ENCODE measurements at regions not wholly inside any gene's neighbourhood (a gene's known extent, or its start where the extent isn't known, plus 50 kb on each side); places are given as distances from the start of the nearest gene placed in this dataset.
"Not testable (repeated sequence)": the region's sequence is repeated elsewhere in the genome, so short reads cannot be mapped to it uniquely, and the experiment has no call there.

DNA sequence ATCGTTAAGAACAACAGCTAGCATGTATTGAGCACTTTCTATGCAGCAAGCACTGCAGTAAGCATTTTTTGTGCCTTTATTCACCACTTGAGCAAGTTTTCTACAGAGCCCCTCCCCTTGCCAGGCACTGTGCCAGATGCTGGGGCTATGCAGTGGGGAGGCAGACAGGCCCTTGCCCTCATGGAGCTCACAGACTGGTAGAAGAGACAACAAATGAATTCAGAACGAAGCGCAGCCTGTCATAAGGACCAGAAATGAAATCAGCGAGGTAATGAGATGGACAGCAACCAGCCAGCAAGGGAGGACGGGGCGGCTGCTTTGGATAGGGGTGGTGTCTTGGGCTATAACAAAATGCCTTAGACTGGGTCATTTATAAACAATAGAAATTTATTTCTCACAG is 68.8 kb downstream of the C9orf50 start:
- no peak overlapping the region for H3K9ac ChIP-seq (ENCODE audit: low read depth, low read length)
- no peaks in the 10 kb centered on the region for H3K9me3 ChIP-seq (ENCODE audit: insufficient read depth, low read depth, low read length)
- no peak overlapping the region for H3K4me3 ChIP-seq (ENCODE audit: low read length)
- H3K27me3 ChIP-seq (ENCODE audit: insufficient read depth, low read length) = peaks cover 22% of the 10 kb centered on the region
- no peak overlapping the region for H3K27ac ChIP-seq (ENCODE audit: low read depth, low read length)
- H3K36me3 ChIP-seq (ENCODE audit: insufficient read depth, low read length) = no peaks in the 10 kb centered on the region
- H3K4me1 ChIP-seq (ENCODE audit: insufficient read depth, low read length) = peaks cover 11% of the 10 kb centered on the region
- 92% methylated on average over 6 of the region's 6 CpGs for WGBS

DNA sequence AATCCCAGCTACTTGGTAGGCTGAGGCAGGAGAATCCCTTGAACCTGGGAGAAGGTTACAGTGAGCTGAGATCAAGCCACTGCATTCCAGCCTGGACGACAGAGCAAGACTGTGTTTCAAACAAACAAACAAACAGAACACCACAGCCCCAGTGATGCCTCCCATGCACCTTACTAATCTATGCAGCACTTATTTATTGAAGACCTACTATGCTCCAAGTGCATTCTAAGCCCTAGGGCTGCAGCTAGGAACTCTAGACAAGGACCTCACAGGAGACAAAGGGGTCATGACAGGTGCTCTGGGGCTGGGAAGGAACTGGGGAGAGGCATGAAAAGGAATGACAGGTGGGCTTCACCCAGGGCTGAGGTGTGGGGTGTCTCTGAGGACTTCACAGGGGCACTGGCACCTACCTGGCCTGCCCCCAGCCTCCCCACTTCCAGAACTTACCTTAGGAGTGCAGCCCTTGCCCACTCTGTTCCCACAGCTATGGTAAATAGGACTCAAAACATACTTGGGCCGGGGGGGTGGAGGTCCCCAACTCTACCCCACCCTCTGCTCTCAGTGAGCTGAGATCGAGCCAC is 69.4 kb downstream of the C9orf50 start:
- peaks cover 7% of the 10 kb centered on the region for H3K4me1 ChIP-seq (ENCODE audit: insufficient read depth, low read length)
- 85% methylated on average over 3 of the region's 3 CpGs for WGBS
- H3K4me3 ChIP-seq (ENCODE audit: low read length) = no peak overlapping the region
- no peak overlapping the region for H3K27ac ChIP-seq (ENCODE audit: low read depth, low read length)
- H3K9ac ChIP-seq (ENCODE audit: low read depth, low read length) = no peak overlapping the region
- no peaks in the 10 kb centered on the region for H3K9me3 ChIP-seq (ENCODE audit: insufficient read depth, low read depth, low read length)
- no peaks in the 10 kb centered on the region for H3K36me3 ChIP-seq (ENCODE audit: insufficient read depth, low read length)
- peaks cover 22% of the 10 kb centered on the region for H3K27me3 ChIP-seq (ENCODE audit: insufficient read depth, low read length)

DNA sequence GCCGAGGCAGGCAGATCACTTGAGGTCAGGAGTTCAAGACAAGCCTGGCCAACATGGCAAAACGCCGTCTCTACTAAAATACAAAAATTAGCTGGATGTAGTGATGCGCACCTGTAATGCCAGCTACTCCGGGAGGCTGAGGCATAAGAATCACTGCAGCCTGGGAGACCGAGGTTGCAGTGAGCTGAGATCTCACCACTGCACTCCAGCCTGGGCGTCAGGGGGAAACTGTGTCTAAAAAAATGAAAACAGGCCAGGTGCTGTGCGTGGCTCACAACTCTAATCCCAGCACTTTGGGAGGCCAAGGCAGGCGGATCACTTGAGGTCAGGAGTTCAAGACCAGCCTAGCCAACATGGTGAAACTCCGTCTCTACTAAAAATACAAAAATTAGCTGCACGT is 69.9 kb downstream of the C9orf50 start:
- not testable (repeated sequence) for H3K9me3 ChIP-seq (ENCODE audit: insufficient read depth, low read depth, low read length); H3K36me3 ChIP-seq (ENCODE audit: insufficient read depth, low read length); H3K27ac ChIP-seq (ENCODE audit: low read depth, low read length); H3K4me1 ChIP-seq (ENCODE audit: insufficient read depth, low read length); H3K9ac ChIP-seq (ENCODE audit: low read depth, low read length); H3K4me3 ChIP-seq (ENCODE audit: low read length)
- 90% methylated on average over 11 of the region's 11 CpGs for WGBS
- H3K27me3 ChIP-seq (ENCODE audit: insufficient read depth, low read length) = peaks cover 22% of the 10 kb centered on the region

DNA sequence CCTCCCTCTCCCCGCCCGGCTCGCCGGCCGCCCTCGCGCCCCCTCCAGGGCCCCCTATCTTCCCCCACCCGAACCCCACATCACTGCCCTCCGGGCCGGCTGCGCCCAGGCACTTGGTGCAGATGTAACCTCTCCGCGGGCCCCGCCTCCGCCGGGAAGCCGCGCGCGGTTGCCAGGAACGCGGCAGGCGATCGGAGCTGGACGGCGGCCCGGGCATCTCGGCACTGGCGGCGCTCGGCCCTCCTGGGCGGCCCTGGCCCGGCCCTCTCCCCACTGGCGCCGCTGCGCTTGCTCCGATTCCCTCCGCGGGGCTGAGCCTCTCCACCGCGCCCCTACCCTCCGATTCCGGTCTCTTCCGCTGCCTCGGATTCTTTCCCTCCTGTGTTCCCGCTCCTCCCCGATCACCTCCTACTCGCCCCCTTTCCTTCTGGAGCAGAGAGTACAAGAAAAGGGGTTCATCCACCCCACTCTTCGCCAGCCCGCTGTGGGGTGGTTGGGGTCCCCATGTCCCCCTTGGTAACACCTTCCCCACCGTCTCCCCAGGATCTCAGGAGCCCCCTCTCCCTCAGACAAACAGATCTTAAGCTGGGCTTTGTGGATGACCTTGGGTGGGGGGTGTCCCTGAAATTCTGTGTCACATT is 70.6 kb downstream of the C9orf50 start:
- Histone ChIP-seq H3K9me3 (ENCODE audit: insufficient read depth, low read depth, low read length) (no peaks in the 10 kb centered on the region), H3K27ac (ENCODE audit: low read depth, low read length) (peak overlapping the region; percentile 33; the same call in 1 of the 2 replicates), H3K4me1 (ENCODE audit: insufficient read depth, low read length) (peaks cover 4% of the 10 kb centered on the region; the same call in 1 of the 2 replicates), H3K27me3 (ENCODE audit: insufficient read depth, low read length) (peaks cover 22% of the 10 kb centered on the region), H3K36me3 (ENCODE audit: insufficient read depth, low read length) (no peaks in the 10 kb centered on the region), H3K4me3 (ENCODE audit: low read length) (peak overlapping the region; percentile 54), H3K9ac (ENCODE audit: low read depth, low read length) (peak overlapping the region; percentile 45)
- 1% methylated on average over 50 of the region's 51 CpGs for WGBS

DNA sequence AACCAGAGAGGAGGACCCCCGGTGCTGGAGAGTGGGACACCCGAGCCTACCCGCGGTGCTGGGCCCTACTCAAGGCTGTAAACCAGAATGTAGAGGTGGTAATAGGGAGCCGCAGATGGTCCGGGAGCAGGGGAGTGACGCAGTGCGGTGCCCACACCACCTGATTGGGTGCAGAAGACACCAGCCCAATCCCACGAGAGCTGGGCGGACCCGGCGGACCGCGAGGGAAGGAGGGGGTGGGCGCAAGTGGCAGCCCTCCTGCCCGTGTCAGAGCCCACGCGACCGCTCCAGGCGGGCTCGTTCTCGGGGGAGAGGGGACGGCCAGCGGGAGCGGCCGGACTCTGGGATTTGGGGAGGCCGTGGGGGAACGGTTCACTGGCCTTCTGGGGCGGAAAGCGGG is 71.2 kb downstream of the C9orf50 start:
- peak overlapping the region; percentile 54 for H3K4me3 ChIP-seq (ENCODE audit: low read length)
- H3K9me3 ChIP-seq (ENCODE audit: insufficient read depth, low read depth, low read length) = no peaks in the 10 kb centered on the region
- H3K36me3 ChIP-seq (ENCODE audit: insufficient read depth, low read length) = no peaks in the 10 kb centered on the region
- H3K27me3 ChIP-seq (ENCODE audit: insufficient read depth, low read length) = peaks cover 22% of the 10 kb centered on the region
- WGBS = 31% methylated on average over 30 of the region's 30 CpGs
- no peak overlapping the region for H3K27ac ChIP-seq (ENCODE audit: low read depth, low read length)
- peaks cover 4% of the 10 kb centered on the region; the same call in 1 of the 2 replicates for H3K4me1 ChIP-seq (ENCODE audit: insufficient read depth, low read length)
- H3K9ac ChIP-seq (ENCODE audit: low read depth, low read length) = peak overlapping the region; percentile 45

DNA sequence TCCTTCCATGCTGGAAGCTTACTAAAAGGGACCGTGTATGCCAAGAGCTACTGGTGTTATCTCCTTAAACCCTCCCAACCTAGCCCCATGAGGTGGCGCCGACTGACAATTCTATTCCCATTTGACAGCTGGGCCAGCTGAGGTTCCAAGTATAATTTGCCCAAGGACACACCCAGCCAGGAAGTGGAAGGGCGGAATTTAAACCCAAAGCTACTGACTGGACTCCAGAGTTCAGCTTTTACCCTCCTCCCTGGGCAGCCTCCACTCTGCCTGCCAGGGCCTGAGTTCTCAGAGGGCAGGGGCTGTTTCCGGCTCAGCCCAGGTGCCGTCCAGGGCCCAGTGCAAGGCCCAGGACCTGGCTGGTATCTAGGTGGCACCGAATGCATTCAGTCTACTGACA is 71.8 kb downstream of the C9orf50 start:
- peaks cover 4% of the 10 kb centered on the region; the same call in 1 of the 2 replicates for H3K4me1 ChIP-seq (ENCODE audit: insufficient read depth, low read length)
- H3K9me3 ChIP-seq (ENCODE audit: insufficient read depth, low read depth, low read length) = no peaks in the 10 kb centered on the region
- H3K9ac ChIP-seq (ENCODE audit: low read depth, low read length) = no peak overlapping the region
- H3K27me3 ChIP-seq (ENCODE audit: insufficient read depth, low read length) = peaks cover 22% of the 10 kb centered on the region
- no peaks in the 10 kb centered on the region for H3K36me3 ChIP-seq (ENCODE audit: insufficient read depth, low read length)
- no peak overlapping the region for H3K27ac ChIP-seq (ENCODE audit: low read depth, low read length)
- H3K4me3 ChIP-seq (ENCODE audit: low read length) = no peak overlapping the region
- WGBS = 80% methylated on average over 7 of the region's 7 CpGs

DNA sequence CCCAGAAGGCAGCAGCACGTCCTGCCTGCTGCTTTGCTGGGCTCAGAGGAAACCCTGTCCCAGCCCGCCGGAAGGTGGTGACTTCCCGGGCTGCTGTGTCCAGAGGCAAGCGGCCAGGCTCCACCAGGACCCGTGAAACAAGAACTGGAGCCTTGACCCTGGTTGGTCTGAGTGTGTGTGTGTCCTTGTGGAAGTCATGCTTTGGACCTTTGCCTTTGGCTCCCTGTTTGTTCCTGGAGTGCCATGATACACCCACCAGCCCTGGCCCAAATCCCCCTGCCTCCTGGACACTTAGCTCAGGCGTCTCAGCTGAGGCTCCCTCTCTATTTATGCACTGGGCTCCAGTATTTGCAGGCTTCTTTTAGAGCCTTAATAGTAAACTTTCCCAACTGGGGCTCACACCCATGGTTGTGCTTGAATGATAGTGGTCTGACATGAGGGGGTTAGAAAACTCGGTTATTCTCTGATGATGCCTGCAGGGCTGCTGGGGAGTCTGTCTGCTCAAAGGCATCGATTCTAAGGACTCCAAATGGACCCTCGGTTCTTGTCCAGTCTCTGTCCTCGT is 72.2 kb downstream of the C9orf50 start:
- H3K27me3 ChIP-seq (ENCODE audit: insufficient read depth, low read length) = peaks cover 22% of the 10 kb centered on the region
- no peaks in the 10 kb centered on the region for H3K9me3 ChIP-seq (ENCODE audit: insufficient read depth, low read depth, low read length)
- no peak overlapping the region for H3K27ac ChIP-seq (ENCODE audit: low read depth, low read length)
- H3K4me3 ChIP-seq (ENCODE audit: low read length) = no peak overlapping the region
- WGBS = 81% methylated on average over 11 of the region's 11 CpGs
- no peak overlapping the region for H3K9ac ChIP-seq (ENCODE audit: low read depth, low read length)
- H3K36me3 ChIP-seq (ENCODE audit: insufficient read depth, low read length) = no peaks in the 10 kb centered on the region
- peaks cover 4% of the 10 kb centered on the region; the same call in 1 of the 2 replicates for H3K4me1 ChIP-seq (ENCODE audit: insufficient read depth, low read length)

DNA sequence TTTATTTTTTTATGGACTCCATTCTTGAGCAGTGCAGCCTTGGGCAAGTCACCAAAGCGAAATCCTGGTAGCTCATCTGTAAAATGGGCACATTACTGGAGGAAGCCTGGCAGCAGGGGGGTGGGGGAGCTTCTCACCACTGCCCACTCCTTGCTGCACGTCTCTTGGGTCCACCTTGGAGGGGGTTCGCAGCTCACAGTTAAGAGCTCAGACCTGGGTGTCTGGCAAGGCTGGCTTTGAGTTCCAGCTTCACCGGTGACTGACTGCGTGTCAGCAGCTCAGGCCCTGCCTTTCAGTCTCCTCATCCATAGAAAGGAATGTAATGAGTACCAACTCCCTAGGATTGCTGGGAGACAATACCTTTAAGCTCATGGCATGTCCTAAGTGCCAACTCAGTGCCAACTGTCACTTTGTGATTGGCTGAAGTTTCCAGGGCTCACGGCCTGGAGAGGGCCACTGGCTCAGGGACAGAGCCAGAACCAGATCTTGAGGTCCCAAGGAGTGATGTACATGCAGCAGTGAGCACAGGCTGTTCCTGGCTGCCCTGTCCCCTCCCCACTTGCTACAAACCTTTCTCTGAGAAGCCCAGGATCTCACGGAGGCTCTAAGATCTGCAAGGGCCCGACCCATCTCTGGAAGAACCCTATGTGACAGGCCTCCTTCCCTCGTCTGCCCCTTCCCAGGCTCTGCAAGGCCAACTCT is 72.9 kb downstream of the C9orf50 start:
- H3K36me3 ChIP-seq (ENCODE audit: insufficient read depth, low read length) = no peaks in the 10 kb centered on the region
- H3K27ac ChIP-seq (ENCODE audit: low read depth, low read length) = no peak overlapping the region
- peaks cover 4% of the 10 kb centered on the region; the same call in 1 of the 2 replicates for H3K4me1 ChIP-seq (ENCODE audit: insufficient read depth, low read length)

DNA sequence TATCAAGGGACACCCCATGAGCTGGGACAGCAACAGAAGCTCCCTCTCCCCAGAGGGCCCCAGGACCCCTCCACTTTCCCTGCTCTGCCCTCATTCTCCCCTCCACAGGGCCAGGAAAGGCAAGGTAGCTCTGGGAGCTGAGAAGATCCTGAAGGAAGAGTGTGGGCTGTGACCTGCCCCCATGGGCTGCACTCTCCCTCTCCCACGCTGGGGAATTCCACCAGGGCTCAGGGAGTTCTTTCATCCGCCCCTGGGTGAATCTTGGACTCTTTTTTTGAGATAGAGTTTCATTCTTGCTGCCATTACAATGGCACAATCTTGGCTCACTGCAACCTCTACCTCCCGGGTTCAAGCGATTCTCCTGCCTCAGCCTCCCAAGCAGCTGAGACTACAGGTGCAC is 73.8 kb downstream of the C9orf50 start:
- no peak overlapping the region for H3K9ac ChIP-seq (ENCODE audit: low read depth, low read length)
- WGBS = 90% methylated on average over 4 of the region's 4 CpGs
- no peak overlapping the region for H3K4me3 ChIP-seq (ENCODE audit: low read length)
- no peaks in the 10 kb centered on the region for H3K9me3 ChIP-seq (ENCODE audit: insufficient read depth, low read depth, low read length)
- peaks cover 22% of the 10 kb centered on the region for H3K27me3 ChIP-seq (ENCODE audit: insufficient read depth, low read length)
- peaks cover 4% of the 10 kb centered on the region; the same call in 1 of the 2 replicates for H3K4me1 ChIP-seq (ENCODE audit: insufficient read depth, low read length)
- H3K27ac ChIP-seq (ENCODE audit: low read depth, low read length) = no peak overlapping the region
- no peaks in the 10 kb centered on the region for H3K36me3 ChIP-seq (ENCODE audit: insufficient read depth, low read length)

More for the DNA sequence above, 72.9 kb downstream of the C9orf50 start:
- Histone ChIP-seq H3K9ac (ENCODE audit: low read depth, low read length) (no peak overlapping the region), H3K27me3 (ENCODE audit: insufficient read depth, low read length) (peaks cover 22% of the 10 kb centered on the region), H3K4me3 (ENCODE audit: low read length) (no peak overlapping the region), H3K9me3 (ENCODE audit: insufficient read depth, low read depth, low read length) (no peaks in the 10 kb centered on the region)
- 90% methylated on average over 9 of the region's 9 CpGs for WGBS

DNA sequence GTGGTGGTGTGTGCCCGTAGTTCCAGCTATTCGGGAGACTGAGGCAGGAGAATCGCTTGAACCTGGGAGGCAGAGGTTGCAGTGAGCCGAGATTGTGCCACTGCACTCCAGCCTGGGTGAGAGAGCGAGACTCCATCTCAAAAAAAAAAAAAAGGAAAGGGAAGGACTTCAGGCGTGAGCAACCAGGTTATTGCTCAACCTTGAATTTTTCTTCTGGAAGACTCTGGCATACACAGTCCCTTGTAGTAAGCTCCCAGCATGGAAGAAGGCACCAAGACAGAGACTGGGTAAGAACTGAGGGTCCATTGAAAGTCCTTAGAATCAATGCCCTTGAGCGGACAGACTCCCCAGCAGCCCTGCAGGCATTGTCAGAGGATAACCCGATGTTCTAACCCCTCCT is 75.0 kb downstream of the C9orf50 start:
- H3K9ac ChIP-seq (ENCODE audit: low read depth, low read length); H3K27ac ChIP-seq (ENCODE audit: low read depth, low read length); H3K9me3 ChIP-seq (ENCODE audit: insufficient read depth, low read depth, low read length); H3K4me1 ChIP-seq (ENCODE audit: insufficient read depth, low read length); H3K4me3 ChIP-seq (ENCODE audit: low read length); H3K36me3 ChIP-seq (ENCODE audit: insufficient read depth, low read length): not testable (repeated sequence)
- H3K27me3 ChIP-seq (ENCODE audit: insufficient read depth, low read length) = peaks cover 17% of the 10 kb centered on the region
- WGBS = 89% methylated on average over 8 of the region's 8 CpGs

DNA sequence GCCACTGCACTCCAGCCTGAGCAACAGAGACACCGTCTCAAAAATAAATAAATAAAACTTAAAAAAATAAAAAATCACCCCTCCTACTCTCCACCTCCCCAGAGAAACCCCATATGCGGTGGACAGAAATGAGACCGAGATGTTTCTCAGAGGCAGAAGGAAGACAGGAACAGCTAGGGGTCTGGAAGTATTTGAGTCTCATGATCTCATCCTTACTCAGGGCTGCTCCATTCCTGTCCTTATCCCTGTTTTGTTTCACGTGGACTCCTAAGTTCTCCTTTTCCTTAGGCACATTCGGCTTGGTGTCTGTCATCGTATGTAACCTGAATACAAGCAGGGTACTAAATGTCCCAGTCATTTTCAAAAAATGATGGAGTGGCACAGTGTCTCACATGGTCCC is 76.1 kb downstream of the C9orf50 start:
- no peak overlapping the region for H3K9ac ChIP-seq (ENCODE audit: low read depth, low read length)
- no peaks in the 10 kb centered on the region for H3K9me3 ChIP-seq (ENCODE audit: insufficient read depth, low read depth, low read length)
- H3K36me3 ChIP-seq (ENCODE audit: insufficient read depth, low read length) = no peaks in the 10 kb centered on the region
- H3K27ac ChIP-seq (ENCODE audit: low read depth, low read length) = no peak overlapping the region
- no peaks in the 10 kb centered on the region for H3K4me1 ChIP-seq (ENCODE audit: insufficient read depth, low read length)
- no peak overlapping the region for H3K4me3 ChIP-seq (ENCODE audit: low read length)
- peaks cover 7% of the 10 kb centered on the region; the same call in 1 of the 2 replicates for H3K27me3 ChIP-seq (ENCODE audit: insufficient read depth, low read length)
- WGBS = 94% methylated on average over 6 of the region's 6 CpGs
